H1 (cell line): ENCODE measurements at regions not wholly inside any gene's neighbourhood (a gene's known extent, or its start where the extent isn't known, plus 50 kb on each side); places are given as distances from the start of the nearest gene placed in this dataset.

ENCODE experiments used
- CHD2 ChIP-seq: IDR thresholded peaks from 2 replicates; pipeline ENCODE4 v1.6.1; 2012; ENCODE audit warnings: low read length, improper control_type of control experiment
- EGR1 ChIP-seq: IDR thresholded peaks from 2 replicates; pipeline ENCODE4 v1.6.1; 2011; ENCODE audit warnings: low read depth, low read length, borderline replicate concordance
- POU5F1 ChIP-seq: IDR thresholded peaks from 2 replicates; pipeline ENCODE4 v1.6.1; 2011; ENCODE audit warnings: low read depth, mild to moderate bottlenecking, low read length, moderate library complexity
- TAF7 ChIP-seq: optimal IDR thresholded peaks from 2 replicates; pipeline ENCODE3; 2011; ENCODE audit warnings: low read depth, mild to moderate bottlenecking, inconsistent platforms, low read length, moderate library complexity, borderline replicate concordance
- TF ChIP-seq, protein P1 (sequence below), 3 experiments: IDR thresholded peaks; 1 replicate in 2 of 3; 2 replicates in 1 of 3; pipeline versions ENCODE4 v1.5.1 to v1.6.1; 2011; ENCODE audit warnings: low read length in 3 of 3, mild to moderate bottlenecking in 3 of 3, inconsistent platforms in 2 of 3, low read depth in 1 of 3, moderate library complexity in 1 of 3; ENCODE audit not compliant: insufficient read depth in 1 of 3; ENCODE audit errors: control extremely low read depth in 1 of 3

DNA sequence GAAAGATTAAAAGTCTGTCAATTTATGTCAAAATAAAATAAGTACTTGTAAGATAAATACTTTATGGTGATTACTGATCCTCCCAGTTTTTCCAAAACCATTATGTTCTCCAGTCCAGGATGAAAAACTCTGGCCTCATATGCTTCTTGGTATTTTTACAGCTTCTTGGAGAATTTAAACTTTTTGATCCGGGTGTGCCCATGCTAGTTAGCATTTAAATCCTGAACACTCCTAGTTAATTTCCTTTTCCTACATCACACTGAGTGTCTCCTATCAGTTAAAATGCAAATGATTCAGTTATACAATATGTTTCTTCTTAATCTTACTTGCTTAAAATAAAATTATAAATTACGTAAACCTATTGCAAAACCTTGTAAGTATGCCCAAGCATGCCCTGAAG lies 499.9 kb upstream of the SLITRK6 start (continued):
- TF ChIP-seq, protein P1, sequence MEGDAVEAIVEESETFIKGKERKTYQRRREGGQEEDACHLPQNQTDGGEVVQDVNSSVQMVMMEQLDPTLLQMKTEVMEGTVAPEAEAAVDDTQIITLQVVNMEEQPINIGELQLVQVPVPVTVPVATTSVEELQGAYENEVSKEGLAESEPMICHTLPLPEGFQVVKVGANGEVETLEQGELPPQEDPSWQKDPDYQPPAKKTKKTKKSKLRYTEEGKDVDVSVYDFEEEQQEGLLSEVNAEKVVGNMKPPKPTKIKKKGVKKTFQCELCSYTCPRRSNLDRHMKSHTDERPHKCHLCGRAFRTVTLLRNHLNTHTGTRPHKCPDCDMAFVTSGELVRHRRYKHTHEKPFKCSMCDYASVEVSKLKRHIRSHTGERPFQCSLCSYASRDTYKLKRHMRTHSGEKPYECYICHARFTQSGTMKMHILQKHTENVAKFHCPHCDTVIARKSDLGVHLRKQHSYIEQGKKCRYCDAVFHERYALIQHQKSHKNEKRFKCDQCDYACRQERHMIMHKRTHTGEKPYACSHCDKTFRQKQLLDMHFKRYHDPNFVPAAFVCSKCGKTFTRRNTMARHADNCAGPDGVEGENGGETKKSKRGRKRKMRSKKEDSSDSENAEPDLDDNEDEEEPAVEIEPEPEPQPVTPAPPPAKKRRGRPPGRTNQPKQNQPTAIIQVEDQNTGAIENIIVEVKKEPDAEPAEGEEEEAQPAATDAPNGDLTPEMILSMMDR (IDR thresholded peaks at IDR 0.05; ENCODE audit: control extremely low read depth in 1 of 3, insufficient read depth in 1 of 3, low read depth in 1 of 3, low read length in 3 of 3): no peak
- TF ChIP-seq TAF7 (no peak), POU5F1 (no peak), EGR1 (no peak), CHD2 (no peak)
